ENCODE measurements at regions not wholly inside any gene's neighbourhood (a gene's known extent, or its start where the extent isn't known, plus 50 kb on each side); places are given as distances from the start of the nearest gene placed in this dataset.
"Not testable (repeated sequence)": the region's sequence is repeated elsewhere in the genome, so short reads cannot be mapped to it uniquely, and the experiment has no call there.

- TF ChIP-seq CTCF (conservative IDR thresholded peaks at IDR 0.05) (no peak), ZFX (IDR thresholded peaks at IDR 0.05) (no peak)
- H3K27ac ChIP-seq: no peak overlapping the region
Measured at GRCh38 chr5:60492958-60493357, 207.0 kb downstream of the DEPDC1B start.

- H3K27ac ChIP-seq: not testable (repeated sequence)
Measured at GRCh38 chr5:60492358-60492757, 207.6 kb downstream of the DEPDC1B start.

- H3K27ac ChIP-seq: no peak overlapping the region
- TF ChIP-seq ZFX (IDR thresholded peaks at IDR 0.05) (no peak), CTCF (conservative IDR thresholded peaks at IDR 0.05) (no peak)
Measured at GRCh38 chr5:60490597-60491166, 209.3 kb downstream of the DEPDC1B start.

- TF ChIP-seq CTCF (conservative IDR thresholded peaks at IDR 0.05): no peak
- no peak for TF ChIP-seq ZFX (IDR thresholded peaks at IDR 0.05)
- no peak overlapping the region for H3K27ac ChIP-seq
Measured at GRCh38 chr5:60489856-60490255, 210.1 kb downstream of the DEPDC1B start.

GRCh38 chr5:60489377-60489776 is 210.6 kb downstream of the DEPDC1B start:
- TF ChIP-seq CTCF (conservative IDR thresholded peaks at IDR 0.05) (no peak), ZFX (IDR thresholded peaks at IDR 0.05) (no peak)

GRCh38 chr5:60488466-60489130 is 211.4 kb downstream of the DEPDC1B start:
- TF ChIP-seq ZFX (IDR thresholded peaks at IDR 0.05) (no peak), CTCF (conservative IDR thresholded peaks at IDR 0.05) (no peak)
- peak overlapping the region; percentile 79 for H3K27ac ChIP-seq

More at GRCh38 chr5:60489377-60489776, 210.6 kb downstream of the DEPDC1B start:
- no peak overlapping the region for H3K27ac ChIP-seq

- peak overlapping the region; percentile 79 for H3K27ac ChIP-seq
- no peak for TF ChIP-seq CTCF (conservative IDR thresholded peaks at IDR 0.05)
- TF ChIP-seq ZFX (IDR thresholded peaks at IDR 0.05): no peak
Measured at GRCh38 chr5:60487885-60488442, 212.0 kb downstream of the DEPDC1B start.

Measured in C4-2B (cell line).